NCI-H82 (cell line): ENCODE measurements at regions not wholly inside any gene's neighbourhood (a gene's known extent, or its start where the extent isn't known, plus 50 kb on each side); places are given as distances from the start of the nearest gene placed in this dataset.

ENCODE experiments used
- DNase-seq: peaks from one replicate; lab custom pipeline; 2025; lab: John Stamatoyannopoulos, UW

- peak; percentile 29 for DNase-seq
Observed at GRCh38 chr2:43171789-43172188, 54.6 kb downstream of the ZFP36L2 start.

GRCh38 chr2:43170405-43171105, 55.9 kb downstream of the ZFP36L2 start:
- DNase-seq = no peak

- DNase-seq = peak; percentile 39
Observed at GRCh38 chr2:43169987-43170386, 56.4 kb downstream of the ZFP36L2 start.

- DNase-seq = no peak
Observed at GRCh38 chr2:43169099-43169945, 57.1 kb downstream of the ZFP36L2 start.

- no peak for DNase-seq
Observed at GRCh38 chr2:43168016-43168369, 58.4 kb downstream of the ZFP36L2 start.

GRCh38 chr2:43165378-43166069, 60.9 kb downstream of the ZFP36L2 start:
- peak; percentile 17 for DNase-seq

GRCh38 chr2:43164686-43165085, 61.7 kb downstream of the ZFP36L2 start:
- DNase-seq = no peak

- no peak for DNase-seq
Observed at GRCh38 chr2:43163584-43164270, 62.7 kb downstream of the ZFP36L2 start.

- DNase-seq = no peak
Observed at GRCh38 chr2:43162511-43162776, 64.0 kb downstream of the ZFP36L2 start.

GRCh38 chr2:43161650-43162510, 64.5 kb downstream of the ZFP36L2 start:
- no peak for DNase-seq

GRCh38 chr2:43160778-43161177, 65.6 kb downstream of the ZFP36L2 start:
- no peak for DNase-seq

GRCh38 chr2:43159797-43160196, 66.6 kb downstream of the ZFP36L2 start:
- DNase-seq = no peak

- no peak for DNase-seq
Observed at GRCh38 chr2:43158259-43158880, 68.0 kb downstream of the ZFP36L2 start.

- DNase-seq = no peak
Observed at GRCh38 chr2:43157506-43158246, 68.7 kb downstream of the ZFP36L2 start.

- no peak for DNase-seq
Observed at GRCh38 chr2:43155851-43156411, 70.5 kb downstream of the ZFP36L2 start.

- DNase-seq = no peak
Observed at GRCh38 chr2:43154685-43155084, 71.7 kb downstream of the ZFP36L2 start.

GRCh38 chr2:43152741-43153647, 73.4 kb downstream of the ZFP36L2 start:
- DNase-seq = no peak

GRCh38 chr2:43152186-43152585, 74.2 kb downstream of the ZFP36L2 start:
- DNase-seq = no peak
